Mucosa of descending colon (tissue), 3 donors: ENCODE measurements at regions not wholly inside any gene's neighbourhood (a gene's known extent, or its start where the extent isn't known, plus 50 kb on each side); places are given as distances from the start of the nearest gene placed in this dataset.
"Not testable (repeated sequence)": the region's sequence is repeated elsewhere in the genome, so short reads cannot be mapped to it uniquely, and the experiment has no call there.

ENCODE experiments used
- ATAC-seq: fragments of 200-7000 bp; cut with Tn5 transposase; one replicate; pipeline ENCODE4 v1.9.1; 2020; ENCODE audit warnings: mild to moderate bottlenecking, moderate library complexity
- DNase-seq, 3 donors: peaks; one replicate each; pipeline ENCODE4 v3.0.0-alpha.2; 2020
- H3K36me3 ChIP-seq: fragments of 200-600 bp; one replicate; pipeline ENCODE4 v1.8.0; 2021; ENCODE audit warnings: low read depth, mild to moderate bottlenecking
- H3K4me1 ChIP-seq: fragments of 200-600 bp; one replicate; pipeline ENCODE4 v1.8.0; 2021; ENCODE audit warnings: low read depth, mild to moderate bottlenecking
- H3K4me3 ChIP-seq: fragments of 200-600 bp; one replicate; pipeline ENCODE4 v1.8.0; 2021; ENCODE audit warnings: mild to moderate bottlenecking
- H3K9me3 ChIP-seq: fragments of 200-600 bp; one replicate; pipeline ENCODE4 v1.8.0; 2021; ENCODE audit warnings: mild to moderate bottlenecking
- intact Hi-C, 2 donors: fragments of 100-400 bp; cut with DNase I in 1 of 2; cut with micrococcal nuclease in 1 of 2; formaldehyde crosslinking; loops; one replicate each; pipeline versions ENCODE4 v1.11.0 to v1.11.1; 2022; cut with DNase I, micrococcal nuclease
- donor health status: DM: no; HTN: no; CAD: no; lungs with moderate emphysema.
- donor health status: DM: no; HTN: no; CAD: no.
- donor health status: DM: no; HTN: yes; CAD: no.

GRCh38 chr22:16534408-16535206 is 58.0 kb downstream of the CCT8L2 start:
- intact Hi-C loops, ATAC-seq, H3K36me3 ChIP-seq, H3K9me3 ChIP-seq, DNase-seq, H3K4me1 ChIP-seq, H3K4me3 ChIP-seq: not testable (repeated sequence)

- H3K9me3 ChIP-seq, DNase-seq, ATAC-seq, H3K4me3 ChIP-seq, intact Hi-C loops, H3K36me3 ChIP-seq, H3K4me1 ChIP-seq: not testable (repeated sequence)
Measured at GRCh38 chr22:16531666-16532065, 60.9 kb downstream of the CCT8L2 start.

- H3K9me3 ChIP-seq, H3K4me1 ChIP-seq, H3K36me3 ChIP-seq, H3K4me3 ChIP-seq, DNase-seq, intact Hi-C loops, ATAC-seq: not testable (repeated sequence)
Measured at GRCh38 chr22:16529331-16529730, 63.3 kb downstream of the CCT8L2 start.

GRCh38 chr22:16527753-16528152 is 64.9 kb downstream of the CCT8L2 start:
- intact Hi-C loops, ATAC-seq: not testable (repeated sequence)

GRCh38 chr22:16526891-16527290 is 65.7 kb downstream of the CCT8L2 start:
- H3K4me3 ChIP-seq, intact Hi-C loops, ATAC-seq, H3K4me1 ChIP-seq, H3K36me3 ChIP-seq, H3K9me3 ChIP-seq: not testable (repeated sequence)
- peak in 1 of 3 donors; percentile 27 for DNase-seq

More at GRCh38 chr22:16527753-16528152, 64.9 kb downstream of the CCT8L2 start:
- not testable (repeated sequence) for H3K4me1 ChIP-seq, H3K4me3 ChIP-seq, H3K36me3 ChIP-seq, H3K9me3 ChIP-seq
- peak in 1 of 3 donors; percentile 15 for DNase-seq
